Activated CD4-positive, CD25-positive, alpha-beta regulatory T cell treated with anti-CD3 and anti-CD28 coated beads, Interleukin-2, amount 50 U/mL, for 72 hours (primary cell): ENCODE measurements at regions not wholly inside any gene's neighbourhood (a gene's known extent, or its start where the extent isn't known, plus 50 kb on each side); places are given as distances from the start of the nearest gene placed in this dataset.
A peak's percentile ranks its signal among the peaks of the same experiment; 100 is the strongest.
"Not testable (repeated sequence)": the region's sequence is repeated elsewhere in the genome, so short reads cannot be mapped to it uniquely, and the experiment has no call there.

Source experiments
- DNase-seq: peaks from one replicate; pipeline ENCODE4 v3.0.0; 2021

- DNase-seq: no peak
These were observed 102.1 kb upstream of the IGLL5 start for GRCh38 chr22:22785316-22786065.

- no peak for DNase-seq
These were observed 101.1 kb upstream of the IGLL5 start for GRCh38 chr22:22786301-22787115.

GRCh38 chr22:22787151-22787550 lies 100.5 kb upstream of the IGLL5 start:
- no peak for DNase-seq

GRCh38 chr22:22787786-22788459 lies 99.7 kb upstream of the IGLL5 start:
- peak; percentile 69 for DNase-seq

GRCh38 chr22:22788460-22789037 lies 99.1 kb upstream of the IGLL5 start:
- DNase-seq: no peak

GRCh38 chr22:22789233-22789921 lies 98.2 kb upstream of the IGLL5 start:
- DNase-seq: no peak

- DNase-seq: no peak
These were observed 97.4 kb upstream of the IGLL5 start for GRCh38 chr22:22789922-22790845.

GRCh38 chr22:22791438-22792181 lies 96.0 kb upstream of the IGLL5 start:
- DNase-seq: no peak

GRCh38 chr22:22792205-22792786 lies 95.3 kb upstream of the IGLL5 start:
- not testable (repeated sequence) for DNase-seq

GRCh38 chr22:22795639-22796038 lies 92.0 kb upstream of the IGLL5 start:
- DNase-seq: not testable (repeated sequence)

GRCh38 chr22:22796724-22797123 lies 90.9 kb upstream of the IGLL5 start:
- no peak for DNase-seq

GRCh38 chr22:22798232-22798616 lies 89.4 kb upstream of the IGLL5 start:
- DNase-seq: no peak

GRCh38 chr22:22798716-22799115 lies 88.9 kb upstream of the IGLL5 start:
- DNase-seq: no peak

GRCh38 chr22:22799561-22799960 lies 88.1 kb upstream of the IGLL5 start:
- DNase-seq: no peak

GRCh38 chr22:22800716-22801115 lies 86.9 kb upstream of the IGLL5 start:
- DNase-seq: no peak

- DNase-seq: no peak
These were observed 85.2 kb upstream of the IGLL5 start for GRCh38 chr22:22802339-22802970.

GRCh38 chr22:22803285-22803853 lies 84.2 kb upstream of the IGLL5 start:
- DNase-seq: no peak

- peak; percentile 76 for DNase-seq
These were observed 77.6 kb upstream of the IGLL5 start for GRCh38 chr22:22810018-22810427.

- DNase-seq: no peak
These were observed 77.1 kb upstream of the IGLL5 start for GRCh38 chr22:22810471-22810870.
